Loucy (cell line): ENCODE measurements at regions not wholly inside any gene's neighbourhood (a gene's known extent, or its start where the extent isn't known, plus 50 kb on each side); places are given as distances from the start of the nearest gene placed in this dataset.

Experiments
- CTCF ChIP-seq: fragments of 200-600 bp; sonication (generic); conservative IDR thresholded peaks from 2 replicates; pipeline ENCODE4 v1.5.1; 2014; ENCODE audit warnings: mild to moderate bottlenecking, antibody characterized with exemption, low read length
- EZH2phosphoT487 ChIP-seq: fragments of 200-600 bp; IDR thresholded peaks from 2 replicates; pipeline ENCODE4 v1.6.1; 2018; ENCODE audit warnings: antibody characterized with exemption, mild to moderate bottlenecking, moderate library complexity, borderline replicate concordance

- TF ChIP-seq CTCF (no peak), EZH2phosphoT487 (no peak)
Measured at GRCh38 chr4:189117426-189117825, 823.2 kb upstream of the FRG1 start.
